SU-DHL-6 (cell line): ENCODE measurements at regions not wholly inside any gene's neighbourhood (a gene's known extent, or its start where the extent isn't known, plus 50 kb on each side); places are given as distances from the start of the nearest gene placed in this dataset.

Experiments used
- CTCF ChIP-seq: fragments of 200-600 bp; sonication (generic); IDR thresholded peaks from one replicate; pipeline ENCODE4 v1.5.1; 2017; ENCODE audit warnings: antibody characterized with exemption, mild to moderate bottlenecking, low read length, moderate library complexity; ENCODE audit not compliant: insufficient read depth, poor library complexity, severe bottlenecking
- EZH2phosphoT487 ChIP-seq: fragments of 200-600 bp; sonication (generic), shearing (Covaris generic); conservative IDR thresholded peaks from 2 replicates; pipeline ENCODE4 v1.6.1; 2018; ENCODE audit warnings: mild to moderate bottlenecking, antibody characterized with exemption, low read length, moderate library complexity, mixed read lengths

GRCh38 chr6:93105017-93105416 is 314.3 kb downstream of the EPHA7 start:
- TF ChIP-seq CTCF (no peak), EZH2phosphoT487 (no peak)
